22Rv1 (cell line): ENCODE measurements at regions not wholly inside any gene's neighbourhood (a gene's known extent, or its start where the extent isn't known, plus 50 kb on each side); places are given as distances from the start of the nearest gene placed in this dataset.

Experiments
- CTCF ChIP-seq: fragments of 450-650 bp; IDR thresholded peaks from 2 replicates; pipeline ENCODE4 v1.5.1; 2017; ENCODE audit warnings: mild to moderate bottlenecking
- ZFX ChIP-seq: fragments of 450-650 bp; IDR thresholded peaks from 2 replicates; pipeline ENCODE4 v1.6.1; 2017; ENCODE audit warnings: antibody characterized with exemption, borderline replicate concordance

GRCh38 chr5:8875722-8876121 lies 670.2 kb downstream of the SEMA5A start:
- TF ChIP-seq CTCF (no peak), ZFX (no peak)
